Cardiac muscle cell (in vitro differentiated cells and primary cell): ENCODE measurements at regions not wholly inside any gene's neighbourhood (a gene's known extent, or its start where the extent isn't known, plus 50 kb on each side); places are given as distances from the start of the nearest gene placed in this dataset.

Experiments used
- DNase-seq, 2 donors: peaks; one replicate each; pipeline versions ENCODE4 v3.0.0 to v3.0.0-alpha.2; 2010 to 2017; ENCODE audit warnings: low read depth in 1 of 2, low spot score in 1 of 2
- H3K27ac ChIP-seq: fragments of 200-600 bp; sonication (generic); 2 replicates; pipeline ENCODE4 v1.5.1; 2016
- H3K27me3 ChIP-seq: fragments of 200-600 bp; sonication (generic); 2 replicates; pipeline ENCODE4 v1.6.0; 2016; ENCODE audit warnings: control low read depth
- H3K36me3 ChIP-seq: fragments of 200-600 bp; sonication (generic); 2 replicates; pipeline ENCODE4 v1.5.1; 2016; ENCODE audit warnings: control low read depth
- H3K4me1 ChIP-seq: fragments of 200-600 bp; sonication (generic); 2 replicates; pipeline ENCODE4 v1.8.1; 2017; ENCODE audit warnings: low read depth, mild to moderate bottlenecking, mixed run types
- H3K4me3 ChIP-seq: fragments of 200-600 bp; sonication (generic); 2 replicates; pipeline ENCODE4 v1.5.1; 2016; ENCODE audit warnings: mild to moderate bottlenecking
- H3K9me3 ChIP-seq: fragments of 200-600 bp; sonication (generic); 2 replicates; pipeline ENCODE4 v1.5.1; 2017; ENCODE audit warnings: low read depth, mild to moderate bottlenecking, control low read depth
- TF ChIP-seq, protein P1 (sequence below): IDR thresholded peaks from 2 replicates; pipeline ENCODE4 v1.5.1; 2012; ENCODE audit warnings: low read depth, mild to moderate bottlenecking, low read length

DNA sequence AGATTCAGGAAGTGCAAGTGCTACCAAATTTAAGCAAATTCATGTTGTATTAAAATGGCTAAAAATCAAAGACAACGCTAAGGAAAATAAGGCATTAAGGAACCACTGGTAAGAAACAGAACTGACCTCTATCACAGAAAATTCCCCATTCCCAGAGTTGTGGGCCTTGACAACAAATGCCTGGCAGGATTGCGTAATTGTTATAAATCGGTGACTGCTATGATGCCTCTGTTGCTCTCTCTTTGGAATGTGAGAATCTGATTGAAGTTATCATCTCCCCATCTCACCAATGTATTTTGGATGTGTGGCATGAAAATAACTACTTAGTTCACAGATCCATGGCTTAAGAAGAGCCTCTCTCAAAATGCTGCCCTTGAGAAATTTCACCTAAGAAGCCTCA lies 257.3 kb downstream of the OGFRL1 start:
- Histone ChIP-seq H3K4me3 (no peak overlapping the region), H3K27ac (no peak overlapping the region), H3K9me3 (no peaks in the 10 kb centered on the region), H3K4me1 (no peaks in the 10 kb centered on the region), H3K36me3 (no peaks in the 10 kb centered on the region), H3K27me3 (no peaks in the 10 kb centered on the region)
- no peak for DNase-seq
- TF ChIP-seq, protein P1, sequence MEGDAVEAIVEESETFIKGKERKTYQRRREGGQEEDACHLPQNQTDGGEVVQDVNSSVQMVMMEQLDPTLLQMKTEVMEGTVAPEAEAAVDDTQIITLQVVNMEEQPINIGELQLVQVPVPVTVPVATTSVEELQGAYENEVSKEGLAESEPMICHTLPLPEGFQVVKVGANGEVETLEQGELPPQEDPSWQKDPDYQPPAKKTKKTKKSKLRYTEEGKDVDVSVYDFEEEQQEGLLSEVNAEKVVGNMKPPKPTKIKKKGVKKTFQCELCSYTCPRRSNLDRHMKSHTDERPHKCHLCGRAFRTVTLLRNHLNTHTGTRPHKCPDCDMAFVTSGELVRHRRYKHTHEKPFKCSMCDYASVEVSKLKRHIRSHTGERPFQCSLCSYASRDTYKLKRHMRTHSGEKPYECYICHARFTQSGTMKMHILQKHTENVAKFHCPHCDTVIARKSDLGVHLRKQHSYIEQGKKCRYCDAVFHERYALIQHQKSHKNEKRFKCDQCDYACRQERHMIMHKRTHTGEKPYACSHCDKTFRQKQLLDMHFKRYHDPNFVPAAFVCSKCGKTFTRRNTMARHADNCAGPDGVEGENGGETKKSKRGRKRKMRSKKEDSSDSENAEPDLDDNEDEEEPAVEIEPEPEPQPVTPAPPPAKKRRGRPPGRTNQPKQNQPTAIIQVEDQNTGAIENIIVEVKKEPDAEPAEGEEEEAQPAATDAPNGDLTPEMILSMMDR = no peak

DNA sequence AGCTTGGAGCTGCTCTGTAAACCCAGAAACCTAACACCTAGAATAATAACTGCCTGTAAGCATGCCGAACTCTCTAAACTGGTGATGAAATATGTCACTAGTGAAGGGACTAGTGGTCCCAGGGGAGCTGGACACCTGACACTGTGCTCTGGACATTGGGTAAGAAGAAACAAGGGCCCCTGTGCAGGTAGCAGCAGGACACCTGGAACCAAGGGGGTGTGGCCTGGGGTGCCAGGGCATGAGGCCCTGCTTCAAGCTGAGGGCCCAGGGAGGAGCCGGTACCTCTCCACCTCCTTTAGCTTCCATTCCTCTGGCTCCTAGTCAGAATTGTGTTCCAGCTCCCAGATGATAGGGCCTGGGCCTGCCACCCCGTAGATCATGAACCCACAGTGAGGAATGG lies 263.2 kb downstream of the OGFRL1 start:
- Histone ChIP-seq H3K9me3 (no peaks in the 10 kb centered on the region), H3K36me3 (no peaks in the 10 kb centered on the region), H3K27ac (no peak overlapping the region), H3K4me1 (no peaks in the 10 kb centered on the region), H3K27me3 (no peaks in the 10 kb centered on the region), H3K4me3 (no peak overlapping the region)
- no peak for DNase-seq
- TF ChIP-seq, protein P1 = no peak

DNA sequence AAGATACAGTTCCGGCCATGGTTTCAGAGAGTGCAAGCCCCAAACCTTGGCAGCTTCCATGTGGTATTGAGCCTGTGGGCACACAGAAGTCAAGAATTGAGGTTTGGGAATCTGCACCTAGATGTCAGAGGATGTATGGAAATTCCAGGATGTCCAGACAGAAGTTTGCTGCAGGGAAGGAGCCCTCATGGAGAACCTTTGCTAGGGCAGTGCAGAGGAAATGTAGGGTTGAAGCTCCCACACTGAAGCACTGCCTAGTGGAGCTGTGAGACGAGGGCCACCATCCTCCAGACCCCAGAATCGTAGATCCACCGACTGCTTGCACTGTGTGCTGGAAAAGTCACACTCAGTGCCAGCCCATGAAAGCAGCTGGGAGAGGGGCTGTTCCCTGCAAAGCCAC lies 267.5 kb downstream of the OGFRL1 start:
- H3K36me3 ChIP-seq = no peaks in the 10 kb centered on the region
- TF ChIP-seq, protein P1 = no peak
- no peaks in the 10 kb centered on the region for H3K9me3 ChIP-seq
- no peak for DNase-seq
- H3K27me3 ChIP-seq = no peaks in the 10 kb centered on the region
- H3K4me1 ChIP-seq = no peaks in the 10 kb centered on the region
- no peak overlapping the region for H3K27ac ChIP-seq
- no peak overlapping the region for H3K4me3 ChIP-seq

DNA sequence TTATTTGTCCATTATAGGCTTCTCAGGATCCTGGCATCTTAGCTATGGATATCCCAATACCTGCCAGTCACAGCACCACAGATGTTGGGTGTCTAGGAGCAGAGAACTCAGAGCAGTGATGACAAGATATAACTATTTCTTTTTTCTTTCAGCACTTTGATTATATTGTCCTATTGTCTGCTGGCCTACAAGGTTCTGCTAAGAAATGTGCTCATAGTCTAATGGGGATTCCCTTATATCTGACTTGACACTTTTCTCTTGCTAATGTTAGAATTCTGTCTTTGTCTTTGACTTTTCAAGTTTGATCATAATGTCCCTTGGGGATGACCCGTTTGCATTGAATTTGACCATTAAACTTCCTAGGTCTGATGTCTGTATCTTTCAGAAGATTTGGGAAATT lies 270.4 kb downstream of the OGFRL1 start:
- Histone ChIP-seq H3K9me3 (no peaks in the 10 kb centered on the region), H3K4me3 (no peak overlapping the region), H3K27me3 (no peaks in the 10 kb centered on the region), H3K27ac (no peak overlapping the region), H3K36me3 (no peaks in the 10 kb centered on the region), H3K4me1 (no peaks in the 10 kb centered on the region)
- TF ChIP-seq, protein P1 = no peak
- no peak for DNase-seq

- H3K4me3 ChIP-seq = no peak overlapping the region
- no peak overlapping the region for H3K27ac ChIP-seq
- TF ChIP-seq, protein P1 = no peak
- no peaks in the 10 kb centered on the region for H3K27me3 ChIP-seq
- no peaks in the 10 kb centered on the region for H3K36me3 ChIP-seq
- no peaks in the 10 kb centered on the region for H3K4me1 ChIP-seq
- no peaks in the 10 kb centered on the region for H3K9me3 ChIP-seq
- no peak for DNase-seq
Observed at GRCh38 chr6:71567562-71567961, 279.0 kb downstream of the OGFRL1 start.

GRCh38 chr6:71577766-71578165 lies 289.2 kb downstream of the OGFRL1 start:
- H3K4me1 ChIP-seq = no peaks in the 10 kb centered on the region
- DNase-seq = no peak
- TF ChIP-seq, protein P1 = no peak
- H3K4me3 ChIP-seq = no peak overlapping the region
- H3K36me3 ChIP-seq = no peaks in the 10 kb centered on the region
- no peaks in the 10 kb centered on the region for H3K27me3 ChIP-seq
- no peak overlapping the region for H3K27ac ChIP-seq
- no peaks in the 10 kb centered on the region for H3K9me3 ChIP-seq
